HG03097 (cell line): ENCODE measurements at regions not wholly inside any gene's neighbourhood (a gene's known extent, or its start where the extent isn't known, plus 50 kb on each side); places are given as distances from the start of the nearest gene placed in this dataset.

Experiments
- ATAC-seq: cut with Tn5 transposase; IDR thresholded peaks from one replicate; pipeline ENCODE4 v1.9.1; 2021; ENCODE audit not compliant: unreplicated experiment, low FRiP score

GRCh38 chr15:38876621-38877020 is 312.0 kb upstream of the RASGRP1 start:
- ATAC-seq: no peak

DNA sequence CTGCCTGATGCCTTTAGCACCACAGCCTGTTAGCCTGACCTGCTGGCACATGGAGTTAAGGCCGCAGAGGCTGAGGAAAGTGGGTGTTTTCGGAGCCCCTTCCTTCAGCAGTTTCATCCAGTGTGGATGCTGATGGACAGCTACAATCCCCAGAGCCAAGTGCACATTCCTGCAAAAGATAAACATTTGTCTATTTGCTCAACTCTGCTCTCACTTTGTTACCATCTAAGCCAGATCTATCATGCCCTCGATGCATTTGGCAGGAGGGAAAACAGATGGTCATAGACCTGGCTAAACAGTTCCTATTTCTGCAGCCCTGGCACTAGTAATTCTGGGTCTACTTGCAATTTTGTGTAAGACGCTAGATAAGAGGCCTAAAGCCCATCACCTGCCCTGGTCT is 312.9 kb upstream of the RASGRP1 start:
- no peak for ATAC-seq

GRCh38 chr15:38878026-38878425 is 313.4 kb upstream of the RASGRP1 start:
- no peak for ATAC-seq

DNA sequence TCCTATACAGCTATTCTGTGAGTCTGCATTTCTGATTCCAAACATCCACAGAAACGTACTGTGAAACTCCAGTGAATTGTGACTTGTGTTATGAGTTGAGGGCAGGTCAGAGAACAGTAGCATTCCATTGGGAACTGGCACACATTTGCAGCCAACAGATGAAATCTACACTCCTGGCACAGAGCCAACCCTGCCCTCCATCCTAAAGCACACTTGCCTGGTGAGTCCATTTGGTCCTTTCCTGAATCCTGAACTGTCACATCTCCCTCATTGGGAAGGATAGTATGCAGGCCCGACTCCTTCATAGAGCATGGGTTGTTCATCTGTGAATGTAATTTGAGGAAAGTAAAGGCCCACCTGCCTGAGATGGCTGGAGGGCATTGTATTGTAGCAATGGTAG is 314.3 kb upstream of the RASGRP1 start:
- ATAC-seq: no peak

GRCh38 chr15:38879909-38880471 is 315.4 kb upstream of the RASGRP1 start:
- no peak for ATAC-seq

GRCh38 chr15:38882221-38882620 is 317.6 kb upstream of the RASGRP1 start:
- ATAC-seq: no peak

- no peak for ATAC-seq
These were observed 319.4 kb upstream of the RASGRP1 start for GRCh38 chr15:38883987-38884386.

- no peak for ATAC-seq
These were observed 320.4 kb upstream of the RASGRP1 start for GRCh38 chr15:38885001-38885400.

GRCh38 chr15:38885471-38885952 is 320.9 kb upstream of the RASGRP1 start:
- ATAC-seq: no peak

DNA sequence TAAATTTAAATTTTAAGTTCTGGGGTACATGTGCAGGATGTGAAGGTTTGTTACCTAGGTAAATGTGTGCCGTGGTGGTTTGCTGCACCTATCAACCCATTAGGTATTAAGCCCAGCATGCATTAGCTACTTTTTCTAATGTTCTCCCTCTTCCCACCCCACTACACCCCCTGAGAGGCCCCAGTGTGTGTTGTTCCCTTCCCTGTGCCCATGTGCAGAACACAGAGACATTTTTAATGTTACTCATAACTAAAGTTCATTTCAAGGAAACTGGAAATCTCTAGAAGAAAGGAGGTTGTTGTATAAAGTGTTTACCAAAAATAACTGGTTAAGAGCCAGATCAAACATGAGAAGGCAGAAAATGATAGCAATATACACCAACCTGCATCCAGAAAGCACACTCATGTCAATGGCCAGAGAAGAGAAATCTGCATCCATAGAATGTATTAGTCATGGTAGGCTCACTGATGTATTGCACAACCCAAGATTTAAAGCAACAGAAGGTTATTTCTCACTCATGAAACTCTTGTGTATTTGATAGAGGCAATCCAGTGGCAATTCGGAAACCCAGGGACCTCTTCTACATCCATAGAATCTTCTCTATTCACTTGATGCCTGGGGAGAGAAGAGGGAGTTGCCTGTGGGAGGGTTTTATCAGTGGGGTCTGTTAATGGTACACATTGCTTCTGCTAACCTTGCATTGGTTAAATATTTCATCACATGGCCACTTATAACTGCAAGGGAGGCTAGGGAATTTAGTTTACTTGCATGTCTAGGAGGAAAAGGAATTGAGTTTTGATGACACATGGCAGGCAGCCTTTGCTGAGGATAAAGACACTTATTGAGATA is 321.9 kb upstream of the RASGRP1 start:
- ATAC-seq: no peak

GRCh38 chr15:38888701-38889221 is 324.1 kb upstream of the RASGRP1 start:
- no peak for ATAC-seq

DNA sequence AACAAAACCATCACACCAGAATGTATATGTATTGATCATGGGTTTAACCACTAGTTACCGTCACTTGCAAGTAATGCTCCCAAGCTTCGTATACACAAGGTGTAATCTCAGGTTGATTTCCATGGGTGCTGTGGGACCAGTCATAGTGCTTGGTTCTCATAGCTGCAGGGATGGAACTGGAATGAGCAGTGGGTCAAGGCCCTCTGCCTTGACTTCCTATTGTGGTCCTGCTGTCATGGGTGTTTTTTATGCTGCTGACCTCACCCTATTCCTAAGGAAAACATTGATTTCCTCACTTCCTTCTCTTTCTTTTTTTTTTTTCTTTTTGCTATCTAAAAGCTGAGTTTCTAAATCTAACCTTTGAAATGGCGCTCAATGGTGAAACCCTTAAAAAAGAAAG is 325.6 kb upstream of the RASGRP1 start:
- no peak for ATAC-seq

DNA sequence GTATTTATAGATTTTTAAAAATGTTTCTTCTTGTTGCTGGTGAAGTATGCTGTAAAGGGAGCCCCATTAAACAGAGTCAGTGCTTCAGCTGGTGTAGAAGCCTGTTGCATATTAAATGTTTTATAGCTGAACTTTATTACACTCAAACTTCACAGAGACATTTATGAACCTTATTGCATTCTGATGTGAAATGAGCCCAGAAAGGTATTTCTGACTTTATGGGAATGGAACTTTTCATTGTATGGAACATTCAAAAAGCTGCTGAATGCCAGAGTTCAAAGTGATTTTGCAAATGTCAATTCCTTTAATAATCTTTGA is 329.3 kb upstream of the RASGRP1 start:
- ATAC-seq: no peak

- no peak for ATAC-seq
These were observed 329.8 kb upstream of the RASGRP1 start for GRCh38 chr15:38894243-38894948.

DNA sequence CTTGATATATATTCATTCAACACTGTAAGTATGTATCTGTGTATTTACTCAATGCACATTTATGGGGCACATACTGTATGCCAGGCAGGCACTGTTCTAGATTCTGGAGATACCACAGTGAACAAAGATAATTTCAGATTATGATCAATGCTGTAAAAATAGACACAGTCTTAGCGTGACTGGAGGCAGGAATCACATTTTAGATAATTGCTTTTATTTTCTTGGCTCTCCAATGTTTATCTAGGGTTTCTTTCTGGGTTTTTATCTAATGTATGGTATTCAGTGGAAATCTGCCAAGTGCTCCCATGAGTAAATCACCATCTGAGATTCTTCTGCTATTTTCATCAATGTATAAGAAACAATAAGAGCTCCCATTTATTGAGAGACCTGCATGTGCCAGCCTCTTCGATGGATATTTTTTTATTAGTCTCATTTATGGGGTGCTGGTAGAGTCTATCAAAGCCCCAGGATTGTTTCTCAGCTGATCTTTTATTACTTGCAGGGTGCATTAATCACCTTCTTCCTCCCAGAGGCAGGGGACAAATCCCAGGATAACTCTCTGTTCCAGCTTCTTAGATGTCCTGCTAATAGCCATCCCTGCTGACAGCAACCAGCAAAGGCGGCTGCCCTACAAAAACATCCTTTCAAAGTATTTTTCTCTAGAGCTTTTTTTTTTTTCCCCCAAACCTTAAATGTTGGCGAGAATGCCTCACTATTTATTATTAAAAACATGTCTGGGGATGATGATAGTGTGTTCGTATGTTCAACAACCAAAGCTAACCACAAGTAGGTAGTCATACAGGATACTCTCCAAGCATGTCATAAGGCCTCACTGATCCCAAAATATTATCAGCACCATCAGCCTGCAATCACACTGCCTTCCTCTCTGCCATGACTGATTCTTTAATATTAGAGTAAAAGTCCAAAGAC is 331.0 kb upstream of the RASGRP1 start:
- ATAC-seq: no peak

DNA sequence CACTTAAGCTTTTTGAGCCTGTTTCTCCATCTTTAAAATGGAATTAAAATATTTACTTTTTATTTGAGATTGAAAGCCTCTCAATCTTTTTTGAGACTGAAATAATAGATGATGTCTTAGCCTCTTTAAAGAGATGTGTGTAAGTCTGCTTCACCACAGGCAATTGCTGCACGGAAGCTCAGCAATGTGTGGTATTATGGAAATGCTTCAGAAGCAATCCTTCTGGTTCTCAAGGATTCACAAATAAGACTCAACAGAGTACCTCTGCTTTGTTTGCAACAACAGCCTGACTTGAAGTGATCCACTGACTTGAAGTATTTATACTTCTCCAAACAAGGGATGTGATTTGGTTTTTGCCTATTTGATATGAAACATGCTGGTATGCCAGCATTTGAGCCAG is 332.0 kb upstream of the RASGRP1 start:
- no peak for ATAC-seq

DNA sequence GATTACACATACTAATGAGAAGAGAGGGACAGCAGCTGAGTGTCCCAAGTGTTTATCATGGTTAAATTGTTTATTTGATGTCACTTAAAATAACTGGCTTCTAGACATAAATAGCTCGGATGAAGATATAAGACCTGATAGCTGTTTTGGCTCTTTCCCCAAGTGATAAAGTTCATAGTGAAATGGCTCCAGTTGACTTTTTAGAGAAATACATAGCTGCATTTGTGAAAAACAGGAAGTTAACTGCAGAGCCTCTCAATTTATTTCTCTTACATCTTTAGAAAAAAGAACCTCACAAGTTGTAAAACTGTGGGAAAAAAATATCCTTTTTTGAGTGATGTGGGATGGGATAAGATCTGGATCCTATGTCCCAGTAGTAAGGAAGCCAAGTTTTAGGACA is 332.9 kb upstream of the RASGRP1 start:
- ATAC-seq: no peak

DNA sequence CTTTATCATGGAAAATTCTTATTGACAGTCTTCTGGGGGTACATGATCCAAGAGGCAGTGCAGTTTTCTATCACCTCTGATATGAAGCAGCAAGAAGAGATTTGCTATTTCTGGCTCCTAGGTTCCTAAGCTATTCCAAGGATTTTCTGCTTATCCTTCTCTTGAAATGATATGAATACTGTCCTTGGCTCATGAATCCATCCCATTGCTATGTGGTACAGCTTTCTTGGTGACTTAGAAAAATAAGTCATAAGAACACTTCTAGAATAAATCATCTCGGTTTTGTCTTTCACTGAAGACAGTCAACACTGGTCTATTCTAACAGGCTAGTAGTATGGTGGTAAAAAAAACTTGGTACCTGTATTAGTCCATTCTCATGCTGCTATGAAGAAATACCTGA is 333.6 kb upstream of the RASGRP1 start:
- no peak for ATAC-seq

DNA sequence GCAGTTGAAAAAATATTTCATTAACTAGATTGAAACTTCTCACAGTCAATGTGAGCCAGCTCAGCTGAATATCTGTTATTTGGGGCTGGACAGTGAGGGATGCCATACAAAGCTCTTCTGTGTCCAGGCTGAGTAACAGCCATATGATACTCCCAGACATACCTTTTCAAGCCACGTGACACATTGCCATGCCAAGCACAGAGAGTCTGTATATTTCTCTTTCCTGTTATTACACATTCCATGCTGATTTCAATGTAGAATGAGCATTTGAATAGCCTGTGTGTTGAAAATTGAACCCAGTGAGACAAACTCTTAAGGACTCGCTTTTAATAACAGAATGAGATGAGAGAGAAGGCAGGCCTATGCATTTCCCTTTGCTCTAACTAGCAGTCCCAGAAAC is 334.7 kb upstream of the RASGRP1 start:
- no peak for ATAC-seq

DNA sequence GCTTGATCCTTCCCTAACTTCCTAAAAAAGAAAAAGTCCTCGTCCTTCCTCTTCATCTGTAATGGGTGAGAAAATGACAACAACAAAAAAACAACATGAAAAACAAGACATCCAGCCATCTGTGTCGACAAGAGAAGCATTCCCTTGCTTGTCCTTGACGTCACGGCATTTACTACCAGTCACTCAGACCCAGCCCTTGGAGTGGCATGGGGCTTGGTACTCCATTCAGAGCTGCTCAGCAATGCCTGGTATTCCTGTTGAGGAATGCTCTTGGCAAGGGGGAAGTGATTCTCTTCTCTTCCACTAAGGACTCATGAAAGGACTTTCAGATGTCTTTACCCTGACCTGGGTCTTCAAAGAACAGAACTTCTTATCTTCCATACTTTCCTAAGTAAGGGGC is 339.7 kb upstream of the RASGRP1 start:
- no peak for ATAC-seq
